Activated CD4-positive, CD25-positive, alpha-beta regulatory T cell (primary cell): ENCODE measurements at regions not wholly inside any gene's neighbourhood (a gene's known extent, or its start where the extent isn't known, plus 50 kb on each side); places are given as distances from the start of the nearest gene placed in this dataset.

ENCODE experiments used
- DNase-seq, 4 experiments: peaks; one replicate each; lab custom pipeline; 2025; lab: John Stamatoyannopoulos, UW

DNA sequence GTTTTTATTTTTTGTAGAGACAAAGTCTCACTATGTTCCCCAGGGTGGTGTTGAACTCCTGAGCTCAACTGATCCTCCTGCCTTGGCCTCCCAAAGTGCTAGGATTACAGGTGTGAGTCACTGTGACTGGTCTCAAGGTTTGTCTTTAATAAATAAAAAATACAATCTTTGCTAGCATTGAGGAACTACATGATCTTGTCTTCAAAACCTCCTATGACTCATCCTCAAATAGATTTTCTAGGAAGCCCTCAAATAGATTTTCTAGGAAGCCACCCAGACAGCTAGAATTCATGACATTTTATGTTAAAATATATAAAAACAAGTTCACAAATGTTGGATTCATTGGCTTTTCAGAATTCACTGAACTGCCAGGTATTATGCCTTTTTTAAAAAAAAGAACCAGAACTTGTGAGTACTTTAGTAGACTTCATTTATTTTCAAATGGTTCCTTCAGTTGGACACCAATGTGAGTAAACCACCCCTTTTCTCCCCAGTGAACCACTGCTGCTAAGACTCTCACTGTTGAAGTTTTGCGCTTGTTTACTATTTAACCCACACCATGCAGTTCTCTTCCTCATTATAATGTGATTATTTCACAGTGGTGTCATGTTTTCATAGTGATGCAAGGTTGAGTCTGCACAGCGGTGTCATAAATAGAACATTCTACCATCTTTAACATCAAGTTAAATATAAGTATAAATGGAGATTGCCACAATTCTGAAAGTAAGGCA is 303.9 kb downstream of the CASP12 start:
- DNase-seq, result no peak

DNA sequence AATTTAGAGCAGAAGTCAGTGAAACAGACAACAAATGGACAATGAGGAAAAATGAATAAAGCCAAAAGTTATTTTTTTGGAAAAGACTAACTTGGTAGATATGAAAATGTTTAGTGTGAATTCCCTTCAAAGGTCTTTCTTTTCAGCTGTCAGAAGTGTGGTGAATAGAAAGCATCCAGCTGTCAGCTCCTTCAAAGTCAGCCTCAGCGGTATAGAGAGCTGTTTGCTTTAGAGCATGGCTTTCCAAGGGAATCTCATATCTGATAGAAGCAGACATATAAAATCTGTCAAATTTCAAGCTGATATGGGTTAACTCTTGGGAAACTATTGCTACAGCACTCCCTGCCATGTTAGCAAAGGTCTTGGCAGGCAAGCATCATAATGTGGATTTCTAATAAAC is 309.3 kb downstream of the CASP12 start:
- no peak for DNase-seq

DNA sequence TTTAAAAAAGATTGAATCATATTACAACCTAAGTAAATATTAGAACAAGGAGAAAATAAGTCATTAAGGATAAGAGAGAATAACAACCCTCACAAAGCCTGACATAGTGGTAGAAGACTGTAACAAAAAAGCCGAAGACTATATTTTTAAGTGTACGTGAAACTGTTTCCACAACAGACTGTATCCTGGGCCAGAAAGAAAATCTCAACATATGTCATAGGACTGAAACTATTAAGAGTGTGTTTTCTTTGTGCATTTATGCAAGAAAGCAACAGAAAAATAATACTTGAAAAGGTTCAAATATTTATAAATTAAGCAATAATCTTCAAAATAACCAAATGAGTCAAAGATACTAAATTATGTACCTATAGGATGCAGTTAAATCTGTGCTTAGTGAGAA is 309.8 kb downstream of the CASP12 start:
- DNase-seq, result no peak

DNA sequence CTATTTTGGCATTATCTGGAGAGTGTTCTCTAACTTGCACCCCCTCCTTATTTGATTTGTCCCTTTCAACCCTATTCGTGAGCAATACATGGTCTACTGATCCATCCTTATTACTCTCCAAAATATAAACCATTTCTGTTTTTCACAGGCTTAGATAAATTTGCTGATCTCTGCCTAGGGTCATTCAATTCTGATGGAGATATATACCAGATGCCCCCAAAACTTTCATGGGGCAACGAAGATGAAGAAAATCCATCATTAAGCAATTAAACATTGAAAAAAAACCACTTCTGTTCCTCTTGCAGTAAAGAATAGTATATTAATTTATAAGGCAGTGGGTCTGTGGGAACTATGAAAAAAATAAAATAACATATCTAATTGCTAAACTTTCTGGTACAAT is 313.4 kb downstream of the CASP12 start:
- no peak for DNase-seq

DNA sequence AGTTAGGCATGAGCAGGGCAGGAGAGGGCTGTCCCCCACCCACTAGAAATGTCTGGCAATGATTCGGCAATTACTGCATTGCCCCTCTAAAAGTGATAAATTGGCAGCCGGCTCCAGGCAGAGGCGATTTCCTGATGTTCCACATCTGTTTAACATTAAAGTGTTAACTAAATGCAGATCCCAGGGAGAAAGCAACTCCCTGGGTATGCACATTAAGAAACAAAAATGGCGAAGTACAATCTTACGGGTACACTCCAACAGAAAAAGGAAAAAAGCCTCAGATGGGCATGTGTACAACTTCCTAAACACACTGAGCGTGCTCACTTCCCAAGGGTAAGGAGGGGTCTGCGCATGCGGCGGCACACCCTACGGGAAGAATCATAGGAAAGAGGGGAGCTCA is 314.4 kb downstream of the CASP12 start:
- DNase-seq, result no peak

DNA sequence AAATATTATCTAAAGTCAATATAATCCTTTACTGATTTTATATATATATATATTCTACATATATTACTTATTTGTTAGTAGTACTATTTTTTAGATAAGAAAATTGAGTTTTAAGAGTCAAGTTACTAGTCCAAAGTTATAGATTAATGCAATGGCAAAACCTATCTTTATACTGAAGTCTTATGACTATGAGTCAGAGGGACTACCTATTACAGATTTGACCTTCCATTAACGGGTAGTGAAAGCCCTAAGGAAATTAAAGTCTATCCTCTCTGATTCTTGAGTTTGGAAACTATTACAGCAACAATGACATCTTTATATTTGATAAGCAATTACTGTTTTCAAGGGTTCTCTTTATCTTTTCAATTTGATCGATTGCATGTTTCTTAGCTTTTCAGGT is 315.8 kb downstream of the CASP12 start:
- no peak for DNase-seq

DNA sequence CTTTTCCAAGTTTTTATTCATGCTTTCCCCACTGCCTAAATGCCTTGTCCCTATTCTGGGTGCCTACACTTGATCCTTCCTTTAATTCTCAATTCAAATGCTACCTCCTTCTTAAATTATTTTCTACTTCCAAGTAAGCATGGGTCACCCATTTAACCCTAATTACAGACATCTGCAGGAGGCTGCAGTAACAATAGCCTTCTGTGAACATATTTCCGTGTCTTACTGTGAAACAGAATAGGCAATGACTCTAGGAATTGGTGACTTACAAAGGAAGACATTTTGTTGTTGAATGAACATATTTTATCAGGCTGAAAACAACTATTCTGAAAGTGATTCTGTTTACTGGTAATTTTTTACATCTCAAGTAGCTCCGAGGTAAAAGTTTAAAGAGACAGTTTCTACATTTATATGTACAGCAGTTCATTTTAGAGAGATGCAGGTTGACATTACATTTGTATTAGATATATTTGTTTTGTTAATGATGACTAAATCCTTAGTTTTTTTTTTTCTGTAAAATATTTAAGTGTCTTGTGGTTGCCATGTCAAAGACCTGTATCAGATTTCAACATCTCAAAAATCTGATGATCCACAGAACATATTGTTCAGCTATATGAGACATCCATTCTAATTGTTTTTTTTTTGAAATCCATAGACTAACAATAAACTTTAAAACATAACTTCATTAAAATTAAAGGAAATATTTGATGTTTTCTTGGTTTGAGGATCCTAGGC is 316.8 kb downstream of the CASP12 start:
- no peak for DNase-seq

DNA sequence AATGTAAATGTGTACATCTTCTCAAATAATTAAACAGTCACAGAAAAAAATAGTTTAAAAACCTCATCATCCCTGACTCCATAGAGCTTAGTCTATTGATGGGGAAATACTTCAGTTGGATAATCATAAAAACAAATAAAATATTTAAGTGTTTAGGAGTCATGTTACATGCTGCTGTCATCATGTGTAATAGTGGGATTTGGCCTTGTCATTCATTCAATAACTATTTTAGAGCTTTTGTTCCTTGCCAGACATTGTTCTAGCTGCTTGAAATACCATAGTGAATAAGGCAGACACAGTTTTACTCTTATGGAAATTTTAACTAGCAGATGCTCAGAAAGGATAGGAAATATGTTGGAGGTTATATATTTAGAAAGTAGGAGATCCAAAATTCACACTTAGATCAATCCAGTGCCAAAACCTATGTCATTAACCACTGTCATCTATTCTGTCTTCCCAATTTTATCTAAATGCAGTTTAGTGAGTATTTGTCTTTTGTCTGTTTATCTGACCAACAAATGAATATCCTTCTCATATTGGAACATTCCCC is 324.7 kb downstream of the CASP12 start:
- no peak for DNase-seq

DNA sequence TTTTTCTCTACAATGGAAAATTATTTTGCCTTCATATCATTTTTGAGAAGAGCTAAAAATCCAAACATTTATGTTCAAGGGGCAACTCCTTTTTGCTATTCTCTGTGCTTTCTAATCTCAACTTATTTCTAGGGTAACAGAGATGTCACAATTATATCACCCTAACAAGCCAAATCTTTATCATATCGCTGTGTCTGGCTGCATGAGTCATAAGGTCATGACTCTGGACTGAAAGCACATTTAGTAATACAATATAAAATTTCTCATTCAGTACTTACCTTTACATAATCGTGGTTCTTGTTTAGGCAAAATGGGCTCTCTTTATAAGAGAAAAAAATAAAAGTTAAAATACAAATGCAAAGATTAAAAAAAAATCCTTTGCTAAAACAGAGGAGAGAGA is 326.0 kb downstream of the CASP12 start:
- no peak for DNase-seq

DNA sequence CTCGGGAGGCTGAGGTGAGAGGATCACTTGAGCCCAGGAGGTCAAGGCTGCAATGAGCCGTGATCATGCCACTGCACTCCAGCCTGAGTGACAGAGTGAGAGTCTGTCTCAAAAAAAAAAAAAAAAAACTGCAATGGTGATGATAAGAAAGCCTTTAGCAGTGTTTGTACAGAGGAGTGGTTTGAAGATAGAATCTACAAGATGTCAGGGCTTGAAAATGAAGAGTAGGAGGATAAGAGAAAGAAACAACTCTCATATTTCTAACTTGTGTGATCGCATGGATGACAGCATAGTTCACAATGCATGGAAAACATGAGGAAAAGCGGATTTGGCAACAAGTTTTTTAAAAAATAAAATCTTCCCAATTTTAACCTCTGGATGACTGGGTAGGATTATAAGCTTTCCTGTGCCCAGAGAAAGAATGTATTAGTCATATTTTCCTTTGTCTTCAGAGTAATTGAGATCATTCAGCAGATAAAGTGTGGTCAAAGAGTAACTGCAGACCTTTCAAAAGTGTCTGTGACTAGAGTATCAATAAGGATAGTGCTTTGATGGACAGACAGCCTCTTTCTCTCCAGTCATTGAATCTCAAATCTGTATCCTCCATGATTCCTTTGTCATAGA is 328.1 kb downstream of the CASP12 start:
- no peak for DNase-seq

DNA sequence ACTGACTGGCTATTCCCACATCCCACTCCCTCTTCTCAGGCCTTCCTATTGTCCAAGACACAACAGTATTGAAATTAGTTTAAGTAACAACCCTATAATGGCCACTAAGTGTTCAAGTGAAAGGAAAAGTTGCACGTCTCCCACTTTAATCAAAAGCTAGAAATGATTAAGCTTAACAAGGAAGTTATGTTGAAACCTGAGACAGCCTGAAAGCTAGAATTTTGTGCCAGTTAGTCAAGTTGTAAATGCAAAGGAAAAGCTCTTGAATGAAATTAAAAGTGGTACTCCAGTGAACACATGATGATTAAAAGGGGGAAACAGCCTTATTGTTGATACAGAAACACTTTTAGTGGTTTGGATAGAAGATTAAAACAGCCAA is 332.7 kb downstream of the CASP12 start:
- DNase-seq, result no peak

DNA sequence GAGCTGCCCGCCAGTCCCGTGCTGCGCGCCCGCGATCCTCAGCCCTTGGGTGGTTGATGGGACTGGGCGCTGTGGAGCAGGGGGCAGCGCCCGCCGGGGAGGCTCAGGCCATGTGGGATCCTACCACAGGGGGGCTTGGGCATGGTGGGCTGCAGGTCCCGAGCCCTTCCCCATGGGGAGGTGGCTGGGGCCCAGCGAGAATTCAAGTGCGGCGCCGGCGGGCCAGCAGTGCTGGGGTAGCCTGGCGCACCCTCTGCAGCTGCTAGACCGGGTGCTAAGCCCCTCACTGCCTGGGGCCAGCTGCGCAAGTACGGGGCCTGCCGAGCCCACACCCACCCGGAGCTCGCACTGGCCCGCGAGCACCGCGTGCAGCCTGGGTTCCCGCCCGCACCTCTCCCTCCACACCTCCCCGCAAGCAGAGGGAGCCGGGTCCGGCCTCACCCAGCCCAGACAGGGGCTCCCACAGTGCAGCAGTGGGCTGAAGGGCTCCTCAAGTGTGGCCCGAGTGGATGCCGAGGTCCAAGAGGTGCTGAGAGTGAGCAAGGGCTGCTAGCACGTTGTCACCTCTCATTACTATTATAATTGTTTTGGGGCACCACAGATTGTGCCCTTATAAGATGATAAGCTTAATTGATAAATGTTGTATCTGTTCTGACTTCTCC is 333.2 kb downstream of the CASP12 start:
- DNase-seq, result no peak

DNA sequence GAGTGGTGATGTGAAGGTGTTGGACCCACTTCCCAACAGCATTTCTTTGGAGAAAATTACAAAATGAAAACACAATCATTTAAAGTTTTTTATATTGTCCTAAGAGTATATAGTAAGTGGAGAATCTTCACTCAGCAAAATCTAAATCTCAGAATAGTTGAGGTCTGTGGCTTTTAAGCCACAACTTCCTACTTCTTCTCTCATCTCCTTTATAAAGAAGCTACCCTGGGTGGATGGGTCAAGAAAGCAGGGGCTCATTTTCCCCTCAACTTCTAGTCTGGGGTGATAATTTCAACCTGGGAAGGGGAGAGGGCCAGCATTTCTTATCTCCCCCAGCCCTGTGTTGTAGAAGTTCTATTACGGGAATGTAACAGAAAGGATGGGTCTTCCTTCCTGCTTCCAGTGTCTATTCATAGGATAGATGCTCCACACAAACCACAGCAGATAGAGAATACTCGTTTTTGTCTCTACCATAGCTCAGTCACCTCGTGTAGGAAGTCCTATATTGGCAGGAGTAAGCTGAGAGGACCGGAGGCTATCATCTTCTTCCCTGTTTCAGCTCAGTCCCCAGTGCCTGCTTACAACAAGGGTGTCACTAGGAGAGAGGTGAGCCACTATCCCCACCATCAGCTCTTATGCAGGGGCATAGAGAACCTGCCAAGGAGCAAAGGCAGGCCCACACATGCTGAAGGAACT is 341.5 kb downstream of the CASP12 start:
- DNase-seq, result no peak

DNA sequence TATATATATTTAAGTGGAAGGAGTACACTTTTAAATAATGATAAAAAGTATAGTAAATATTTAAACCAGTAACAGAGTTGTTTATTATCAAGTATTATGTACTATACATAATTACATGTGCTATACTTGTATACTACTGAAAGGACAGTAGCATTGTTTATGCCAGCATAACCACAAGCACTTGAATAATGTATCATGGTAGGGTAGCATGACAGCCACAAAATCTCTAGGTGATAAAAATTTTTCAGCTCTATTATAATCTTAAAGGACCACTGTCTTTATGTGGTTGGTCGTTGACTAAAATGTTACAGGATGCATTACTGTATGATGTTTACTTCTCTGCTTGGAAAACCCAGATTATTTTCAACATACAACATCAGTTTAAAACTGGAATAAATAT is 349.2 kb downstream of the CASP12 start:
- no peak for DNase-seq

DNA sequence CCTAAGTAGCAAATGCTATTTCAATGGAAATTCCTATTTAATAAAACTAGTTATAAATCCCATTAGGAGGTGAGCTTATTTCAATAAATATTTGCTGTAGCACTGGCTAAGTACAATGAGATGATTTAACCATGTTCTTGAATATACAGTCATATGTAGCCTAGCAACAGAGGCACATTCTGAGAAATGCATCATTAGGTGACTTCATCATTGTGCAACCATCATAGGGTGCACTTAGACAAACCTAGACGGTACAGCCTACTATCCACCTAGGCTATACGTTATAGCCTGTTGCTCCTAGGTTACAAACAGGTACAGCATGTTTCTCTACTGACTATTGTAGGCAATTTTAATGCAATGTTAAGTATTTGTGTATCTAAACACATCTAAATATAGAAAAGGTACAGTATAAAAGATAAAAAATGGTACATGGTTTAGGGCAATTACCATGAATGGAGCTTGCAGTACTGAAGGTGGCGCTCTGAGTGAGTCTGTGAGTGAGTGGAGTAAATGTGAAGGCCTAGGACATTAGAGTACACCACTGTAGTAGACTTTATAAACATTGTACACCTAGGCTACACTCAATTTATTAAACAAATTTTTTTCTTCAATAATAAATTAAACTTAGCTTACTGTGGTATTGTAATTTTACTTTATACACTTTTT is 350.1 kb downstream of the CASP12 start:
- no peak for DNase-seq

DNA sequence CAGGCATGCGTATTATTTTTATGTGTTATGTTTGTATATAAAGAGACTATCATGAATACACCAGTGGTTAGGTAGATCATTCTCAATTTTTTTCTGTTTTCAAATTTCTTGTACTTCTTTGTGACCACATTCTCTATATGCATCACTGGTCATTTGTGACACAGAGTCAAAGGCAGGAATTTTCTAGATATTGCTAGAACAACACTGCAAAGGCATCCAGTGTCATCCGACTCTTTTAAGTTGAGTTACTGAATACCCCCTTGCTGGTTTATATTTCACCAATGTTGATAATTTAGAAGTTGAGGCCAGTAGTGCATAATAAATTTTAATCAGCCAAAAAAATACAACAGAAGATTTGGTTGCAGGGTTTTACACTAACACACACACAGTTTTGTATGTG is 351.8 kb downstream of the CASP12 start:
- DNase-seq, result no peak

DNA sequence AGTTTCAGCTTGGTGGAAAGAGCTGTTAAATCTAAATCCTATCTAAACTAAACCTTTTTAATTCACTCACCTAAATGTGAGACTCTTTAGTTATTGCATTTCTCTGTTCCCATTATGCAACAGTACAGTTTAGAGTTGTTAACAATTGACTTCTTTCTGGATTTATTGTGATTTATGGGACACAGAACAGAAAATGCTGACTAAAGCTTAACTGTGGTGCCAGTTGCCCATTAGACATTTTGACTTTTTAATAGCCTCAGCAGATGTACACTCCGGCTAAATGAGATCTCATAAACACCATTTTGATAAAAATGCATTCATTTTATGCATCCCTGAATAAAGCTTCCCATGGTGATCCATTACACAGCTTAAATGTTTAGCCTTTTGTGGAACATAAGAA is 356.6 kb downstream of the CASP12 start:
- DNase-seq, result no peak

DNA sequence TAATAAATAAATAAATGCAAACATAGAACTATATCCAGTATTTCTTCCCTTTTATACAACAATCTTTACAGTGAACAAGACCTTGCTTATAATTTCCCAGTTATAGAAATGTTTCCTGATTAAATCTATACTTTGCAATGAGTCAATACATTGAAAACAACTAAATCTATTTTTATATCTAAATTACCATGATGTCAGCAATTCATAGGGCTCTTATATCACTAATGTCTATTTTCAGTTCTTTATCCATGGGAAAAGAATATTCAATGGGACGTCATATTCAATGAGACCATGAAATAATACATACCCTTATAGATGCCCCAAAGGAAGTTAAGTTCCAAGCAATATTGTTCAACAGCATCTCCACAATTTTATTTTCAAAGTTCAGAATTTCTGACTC is 359.9 kb downstream of the CASP12 start:
- DNase-seq, result no peak

DNA sequence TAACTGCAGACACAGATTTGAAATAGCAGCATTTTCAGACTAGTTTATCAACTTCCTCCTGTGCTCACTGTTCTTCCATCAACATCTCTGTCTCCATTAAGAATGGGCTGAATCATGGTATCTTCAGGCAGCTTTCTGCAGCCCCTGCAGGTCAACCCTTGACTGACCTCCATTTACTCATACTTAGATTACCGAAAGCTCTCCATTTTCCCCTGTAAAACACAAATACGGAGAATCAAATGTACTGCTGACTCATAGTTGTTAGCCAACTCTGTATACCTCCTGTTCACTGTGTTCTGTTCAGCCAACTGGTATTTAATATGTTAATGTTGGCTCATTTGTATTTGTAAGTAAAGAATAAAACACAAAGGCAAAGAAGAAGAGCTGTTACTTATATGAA is 364.0 kb downstream of the CASP12 start:
- no peak for DNase-seq

DNA sequence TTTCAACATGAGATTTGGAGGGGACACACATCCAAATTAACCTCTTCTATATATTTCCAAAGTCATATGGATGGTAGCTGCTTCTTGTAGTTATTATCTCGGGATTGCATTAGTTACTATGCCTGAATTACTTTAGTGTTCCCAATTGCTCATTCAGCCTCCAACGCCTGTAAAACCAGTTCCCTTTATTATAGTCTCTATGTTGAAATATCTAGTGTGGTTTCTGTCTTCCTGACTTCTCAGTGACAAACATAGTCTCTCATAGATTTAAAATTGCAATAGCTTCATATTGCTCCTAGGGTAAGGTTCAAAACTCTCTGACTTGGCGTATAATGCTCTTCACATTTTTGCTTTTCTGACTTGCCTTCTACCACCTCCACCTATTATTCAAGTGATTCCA is 366.4 kb downstream of the CASP12 start:
- DNase-seq, result no peak

DNA sequence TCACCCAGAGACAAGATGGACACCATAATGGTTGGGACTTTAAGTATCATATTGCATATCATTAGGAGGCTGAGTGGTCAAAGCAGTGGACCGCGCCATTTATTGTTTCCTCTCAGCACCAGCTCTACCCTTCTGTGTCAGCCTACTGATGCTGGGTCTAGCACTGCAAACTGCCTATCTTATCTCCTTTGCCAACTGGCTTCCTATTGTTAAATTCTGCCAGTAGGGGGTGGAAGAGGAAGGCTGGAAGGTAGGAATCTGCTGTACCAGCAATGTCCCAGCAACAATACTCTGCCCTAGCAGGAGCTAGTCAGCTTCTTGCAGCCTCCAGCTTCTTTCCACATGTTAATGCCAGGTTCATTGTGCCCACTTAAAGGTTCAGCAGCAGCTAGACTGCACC is 367.1 kb upstream of the PDGFD start:
- no peak for DNase-seq
